GM12878 (cell line): ENCODE measurements at regions not wholly inside any gene's neighbourhood (a gene's known extent, or its start where the extent isn't known, plus 50 kb on each side); places are given as distances from the start of the nearest gene placed in this dataset.

Experiments used
- BCLAF1 ChIP-seq: fragments of 450-650 bp; IDR thresholded peaks from 2 replicates; pipeline ENCODE4 v1.6.1; 2017; ENCODE audit warnings: antibody characterized with exemption, mild to moderate bottlenecking, moderate library complexity
- CEBPB ChIP-seq, 2 experiments: fragments of 150-350 bp in 1 of 2; IDR thresholded peaks; 2 replicates each; pipeline ENCODE4 v1.6.1; 2012 to 2014; ENCODE audit warnings: low read depth in 2 of 2, low read length in 2 of 2, borderline replicate concordance in 1 of 2, inconsistent platforms in 1 of 2
- CHD2 ChIP-seq: IDR thresholded peaks from 2 replicates; pipeline ENCODE4 v1.6.1; 2011; ENCODE audit warnings: low read depth, low read length, improper control_type of control experiment, borderline replicate concordance
- CTCF ChIP-seq, 3 experiments: IDR thresholded peaks in 2 of 3; conservative IDR thresholded peaks in 1 of 3; 2 replicates each; pipeline ENCODE4 v1.5.1; 2011; ENCODE audit warnings: low read depth in 3 of 3, low read length in 3 of 3, mild to moderate bottlenecking in 3 of 3, control low read depth in 2 of 3, moderate library complexity in 2 of 3, inconsistent platforms in 1 of 3, mixed read lengths in 1 of 3; ENCODE audit not compliant: control insufficient read depth in 2 of 3, insufficient read depth in 1 of 3; ENCODE audit errors: extremely low read depth in 1 of 3
- EP300 ChIP-seq, 2 experiments: fragments of 150-350 bp in 1 of 2; IDR thresholded peaks; 2 replicates each; pipeline ENCODE4 v1.6.1; 2011 to 2012; ENCODE audit warnings: low read depth in 2 of 2, low read length in 2 of 2, borderline replicate concordance in 1 of 2, improper control_type of control experiment in 1 of 2, inconsistent platforms in 1 of 2; ENCODE audit not compliant: control insufficient read depth in 1 of 2
- JUND ChIP-seq: IDR thresholded peaks from 2 replicates; pipeline ENCODE4 v1.6.1; 2012; ENCODE audit warnings: low read depth, mild to moderate bottlenecking, low read length, improper control_type of control experiment, moderate library complexity
- TAF1 ChIP-seq: IDR thresholded peaks from 2 replicates; pipeline ENCODE4 v1.6.1; 2011; ENCODE audit warnings: mild to moderate bottlenecking, low read depth, low read length, borderline replicate concordance
- TBL1XR1 ChIP-seq: IDR thresholded peaks from 2 replicates; pipeline ENCODE4 v1.6.1; 2012; ENCODE audit warnings: low read depth, low read length, improper control_type of control experiment
- ZBED1 ChIP-seq: IDR thresholded peaks from 2 replicates; pipeline ENCODE4 v1.6.1; 2016; ENCODE audit warnings: borderline replicate concordance
- ZNF24 ChIP-seq: fragments of 450-650 bp; IDR thresholded peaks from 2 replicates; pipeline ENCODE4 v1.6.1; 2017; ENCODE audit warnings: antibody characterized with exemption, mild to moderate bottlenecking

- TF ChIP-seq TBL1XR1 (no peak), CHD2 (no peak), CTCF (IDR thresholded peaks at IDR 0.05 in 2 of 3, conservative IDR thresholded peaks at IDR 0.05 in 1 of 3; ENCODE audit: control insufficient read depth in 2 of 3, extremely low read depth in 1 of 3, insufficient read depth in 1 of 3, low read depth in 3 of 3, low read length in 3 of 3) (peak; percentile 73 to 91 (median 88)), EP300 (IDR thresholded peaks at IDR 0.05; ENCODE audit: borderline replicate concordance in 1 of 2, control insufficient read depth in 1 of 2, low read depth in 2 of 2, low read length in 2 of 2) (no peak), TAF1 (no peak), ZNF24 (no peak), CEBPB (IDR thresholded peaks at IDR 0.05; ENCODE audit: borderline replicate concordance in 1 of 2, low read depth in 2 of 2, low read length in 2 of 2) (no peak), JUND (no peak), BCLAF1 (no peak), ZBED1 (no peak)
Observed at GRCh38 chr15:38683382-38684242, 119.0 kb upstream of the RASGRP1 start.
